ENCODE measurements at regions not wholly inside any gene's neighbourhood (a gene's known extent, or its start where the extent isn't known, plus 50 kb on each side); places are given as distances from the start of the nearest gene placed in this dataset.

DNA sequence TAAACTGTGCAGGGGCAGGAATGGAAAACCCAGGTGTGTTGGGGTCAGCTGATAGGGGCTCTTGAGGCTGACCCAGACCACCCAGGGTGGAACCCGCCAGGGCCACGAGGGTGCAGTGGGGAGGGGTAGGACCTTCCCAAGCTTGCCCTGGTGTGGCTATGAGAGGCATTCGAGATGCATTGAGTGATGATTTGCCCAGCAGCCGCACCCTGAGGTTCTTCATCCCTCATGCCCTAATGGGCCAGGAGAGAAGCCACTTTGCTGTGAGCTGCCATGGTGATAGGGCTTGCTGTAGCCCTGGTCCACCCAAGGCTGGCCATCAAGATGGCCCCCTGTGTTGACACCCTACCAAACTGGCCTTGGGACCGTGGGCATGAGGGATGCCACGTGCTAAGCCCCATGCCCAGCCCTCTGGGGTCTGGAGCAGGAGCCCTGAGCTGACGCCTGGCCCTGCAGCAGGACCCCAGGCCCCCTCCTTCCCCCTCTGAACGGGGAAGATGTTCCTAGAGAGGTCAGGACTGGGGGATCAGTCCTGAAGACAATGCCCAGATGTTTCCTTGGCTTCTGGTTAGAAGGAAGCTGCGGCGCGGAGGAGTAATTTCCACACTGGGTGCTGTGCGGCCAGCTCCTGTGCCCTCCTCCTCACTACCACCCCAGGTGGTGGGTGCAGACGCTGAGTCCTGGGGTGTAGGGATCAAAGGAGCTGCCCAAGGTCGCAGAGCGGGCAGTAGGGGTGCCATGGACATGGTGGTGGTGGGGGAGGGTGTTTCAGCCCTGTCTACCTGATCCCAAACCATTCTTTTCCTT is 122.5 kb upstream of the HDAC4 start:
- ChIA-PET CTCF (interaction anchor here (0.5 to 0.7 kb wide), 2 partner anchors 47 to 815 kb away, joined by 3 read pairs; no protein-coding TSS in a partner anchor), POLR2A (no interaction called here)
- Histone ChIP-seq H3K27ac (ENCODE audit: extremely low read depth, low read depth, low read length) (no peak overlapping the region; the same call in 1 of the 2 replicates), H3K4me1 (ENCODE audit: control insufficient read depth, insufficient read depth, low read length) (peaks cover 7% of the 10 kb centered on the region; the same call in 1 of the 2 replicates), H3K9me3 (ENCODE audit: control insufficient read depth, insufficient read depth, low read depth, low read length) (no peaks in the 10 kb centered on the region), H3K36me3 (ENCODE audit: control insufficient read depth in 2 of 2, insufficient read depth in 1 of 2, low read length in 2 of 2) (no peaks in the 10 kb centered on the region), H3K4me3 (ENCODE audit: low read depth, low read length) (no peak overlapping the region)
- TF ChIP-seq ZNF830 (tag by site-specific recombination; IDR thresholded peaks at IDR 0.05; ENCODE audit: low read depth) (no peak), ZIC2 (tag by site-specific recombination; IDR thresholded peaks at IDR 0.05) (peak; percentile 15; the same call in 1 of the 2 replicates)

DNA sequence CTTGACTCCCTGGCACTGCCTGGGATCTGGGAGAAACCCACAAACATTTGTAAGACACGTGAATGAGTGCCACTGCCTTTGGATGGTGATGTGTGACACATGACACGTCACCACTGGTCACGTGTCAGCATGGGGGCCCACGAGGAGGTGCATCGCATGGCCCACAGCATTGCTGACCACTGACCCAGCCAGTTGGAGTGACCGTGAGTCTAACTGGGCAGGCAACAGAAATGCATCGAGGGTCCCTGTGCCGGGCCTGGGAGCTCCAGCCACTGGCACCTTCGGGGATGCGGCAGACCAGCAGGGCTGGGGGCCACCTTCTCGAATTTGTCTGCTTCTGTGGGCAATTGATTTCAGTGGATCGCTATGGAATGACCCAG is 121.9 kb upstream of the HDAC4 start:
- CTCF ChIA-PET, result no interaction called here
- no peaks in the 10 kb centered on the region for H3K36me3 ChIP-seq (ENCODE audit: control insufficient read depth in 2 of 2, insufficient read depth in 1 of 2, low read length in 2 of 2)
- POLR2A ChIA-PET, result no interaction called here
- no peak for TF ChIP-seq KLF1 (tag by site-specific recombination; IDR thresholded peaks at IDR 0.05)
- TF ChIP-seq, protein P1, sequence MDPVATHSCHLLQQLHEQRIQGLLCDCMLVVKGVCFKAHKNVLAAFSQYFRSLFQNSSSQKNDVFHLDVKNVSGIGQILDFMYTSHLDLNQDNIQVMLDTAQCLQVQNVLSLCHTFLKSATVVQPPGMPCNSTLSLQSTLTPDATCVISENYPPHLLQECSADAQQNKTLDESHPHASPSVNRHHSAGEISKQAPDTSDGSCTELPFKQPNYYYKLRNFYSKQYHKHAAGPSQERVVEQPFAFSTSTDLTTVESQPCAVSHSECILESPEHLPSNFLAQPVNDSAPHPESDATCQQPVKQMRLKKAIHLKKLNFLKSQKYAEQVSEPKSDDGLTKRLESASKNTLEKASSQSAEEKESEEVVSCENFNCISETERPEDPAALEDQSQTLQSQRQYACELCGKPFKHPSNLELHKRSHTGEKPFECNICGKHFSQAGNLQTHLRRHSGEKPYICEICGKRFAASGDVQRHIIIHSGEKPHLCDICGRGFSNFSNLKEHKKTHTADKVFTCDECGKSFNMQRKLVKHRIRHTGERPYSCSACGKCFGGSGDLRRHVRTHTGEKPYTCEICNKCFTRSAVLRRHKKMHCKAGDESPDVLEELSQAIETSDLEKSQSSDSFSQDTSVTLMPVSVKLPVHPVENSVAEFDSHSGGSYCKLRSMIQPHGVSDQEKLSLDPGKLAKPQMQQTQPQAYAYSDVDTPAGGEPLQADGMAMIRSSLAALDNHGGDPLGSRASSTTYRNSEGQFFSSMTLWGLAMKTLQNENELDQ (tag by site-specific recombination; IDR thresholded peaks at IDR 0.05; ENCODE audit: low read depth), result no peak
- no peak for TF ChIP-seq ZNF768 (tag by site-specific recombination; IDR thresholded peaks at IDR 0.05)
- no peak for TF ChIP-seq ZNF701 (tag by site-specific recombination; IDR thresholded peaks at IDR 0.05)
- no peak for TF ChIP-seq ZNF335 (tag by site-specific recombination; conservative IDR thresholded peaks at IDR 0.05)
- TF ChIP-seq, protein P2, sequence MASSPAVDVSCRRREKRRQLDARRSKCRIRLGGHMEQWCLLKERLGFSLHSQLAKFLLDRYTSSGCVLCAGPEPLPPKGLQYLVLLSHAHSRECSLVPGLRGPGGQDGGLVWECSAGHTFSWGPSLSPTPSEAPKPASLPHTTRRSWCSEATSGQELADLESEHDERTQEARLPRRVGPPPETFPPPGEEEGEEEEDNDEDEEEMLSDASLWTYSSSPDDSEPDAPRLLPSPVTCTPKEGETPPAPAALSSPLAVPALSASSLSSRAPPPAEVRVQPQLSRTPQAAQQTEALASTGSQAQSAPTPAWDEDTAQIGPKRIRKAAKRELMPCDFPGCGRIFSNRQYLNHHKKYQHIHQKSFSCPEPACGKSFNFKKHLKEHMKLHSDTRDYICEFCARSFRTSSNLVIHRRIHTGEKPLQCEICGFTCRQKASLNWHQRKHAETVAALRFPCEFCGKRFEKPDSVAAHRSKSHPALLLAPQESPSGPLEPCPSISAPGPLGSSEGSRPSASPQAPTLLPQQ (tag by site-specific recombination; IDR thresholded peaks at IDR 0.05), result no peak
- TF ChIP-seq, protein P3, sequence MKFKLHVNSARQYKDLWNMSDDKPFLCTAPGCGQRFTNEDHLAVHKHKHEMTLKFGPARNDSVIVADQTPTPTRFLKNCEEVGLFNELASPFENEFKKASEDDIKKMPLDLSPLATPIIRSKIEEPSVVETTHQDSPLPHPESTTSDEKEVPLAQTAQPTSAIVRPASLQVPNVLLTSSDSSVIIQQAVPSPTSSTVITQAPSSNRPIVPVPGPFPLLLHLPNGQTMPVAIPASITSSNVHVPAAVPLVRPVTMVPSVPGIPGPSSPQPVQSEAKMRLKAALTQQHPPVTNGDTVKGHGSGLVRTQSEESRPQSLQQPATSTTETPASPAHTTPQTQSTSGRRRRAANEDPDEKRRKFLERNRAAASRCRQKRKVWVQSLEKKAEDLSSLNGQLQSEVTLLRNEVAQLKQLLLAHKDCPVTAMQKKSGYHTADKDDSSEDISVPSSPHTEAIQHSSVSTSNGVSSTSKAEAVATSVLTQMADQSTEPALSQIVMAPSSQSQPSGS (tag by site-specific recombination; IDR thresholded peaks at IDR 0.05; ENCODE audit: low read depth), result no peak
- TF ChIP-seq EGR2 (tag by site-specific recombination; IDR thresholded peaks at IDR 0.05; ENCODE audit: low read depth), result no peak
- TF ChIP-seq ZNF266 (tag by site-specific recombination; IDR thresholded peaks at IDR 0.05; ENCODE audit: low read depth), result no peak
- no peak for TF ChIP-seq ZNF292 (tag by site-specific recombination; IDR thresholded peaks at IDR 0.05; ENCODE audit: borderline replicate concordance, low read depth)
- TF ChIP-seq ZNF426 (tag by site-specific recombination; IDR thresholded peaks at IDR 0.05), result no peak
- H3K9me3 ChIP-seq (ENCODE audit: control insufficient read depth, insufficient read depth, low read depth, low read length), result no peaks in the 10 kb centered on the region
- no peak overlapping the region for H3K4me3 ChIP-seq (ENCODE audit: low read depth, low read length)
- no peak overlapping the region for H3K27ac ChIP-seq (ENCODE audit: extremely low read depth, low read depth, low read length)
- peaks cover 7% of the 10 kb centered on the region; the same call in 1 of the 2 replicates for H3K4me1 ChIP-seq (ENCODE audit: control insufficient read depth, insufficient read depth, low read length)

DNA sequence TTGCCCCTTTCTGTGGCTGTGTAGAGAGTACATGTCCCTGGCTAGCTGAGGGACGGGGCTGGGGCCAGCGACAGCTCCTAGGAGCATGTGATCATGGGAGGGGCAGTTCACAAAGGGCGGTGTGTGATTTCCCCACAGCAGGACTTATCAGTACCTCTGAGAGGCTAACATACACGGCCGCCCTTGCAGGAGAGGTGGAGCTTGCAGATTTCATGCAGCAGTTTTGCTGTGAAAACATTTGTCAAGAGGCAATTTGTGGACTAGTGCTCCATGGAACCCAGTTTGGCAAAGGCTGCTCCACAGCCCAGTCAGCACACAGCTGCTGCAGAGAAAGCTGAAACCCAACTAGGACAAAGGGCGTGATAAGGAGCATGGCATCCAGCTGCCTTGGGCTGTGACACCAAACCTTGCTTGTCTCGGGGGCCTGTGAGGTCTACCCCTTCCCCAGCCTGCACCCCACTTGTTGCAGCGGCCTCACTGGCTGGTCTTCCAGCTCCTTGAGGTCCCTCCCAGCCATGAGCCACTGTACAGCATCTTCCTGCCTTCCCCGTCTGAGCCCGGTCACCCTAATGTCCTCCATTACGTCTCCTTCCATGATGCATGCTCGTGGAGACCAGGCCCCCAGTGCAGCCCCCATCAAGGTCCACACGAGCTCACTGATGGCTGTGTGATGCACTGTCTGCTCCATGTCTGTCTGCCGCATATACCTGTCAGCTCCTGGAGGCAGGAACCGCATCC is 121.4 kb upstream of the HDAC4 start:
- TF ChIP-seq ZNF626 (tag by site-specific recombination; IDR thresholded peaks at IDR 0.05) (no peak), SCRT2 (tag by site-specific recombination; IDR thresholded peaks at IDR 0.05) (peak; percentile 66)
- H3K4me1 ChIP-seq (ENCODE audit: control insufficient read depth, insufficient read depth, low read length), result peaks cover 7% of the 10 kb centered on the region; the same call in 1 of the 2 replicates
- H3K9me3 ChIP-seq (ENCODE audit: control insufficient read depth, insufficient read depth, low read depth, low read length), result no peaks in the 10 kb centered on the region
- no peak overlapping the region for H3K4me3 ChIP-seq (ENCODE audit: low read depth, low read length)
- no peak overlapping the region for H3K27ac ChIP-seq (ENCODE audit: extremely low read depth, low read depth, low read length)
- H3K36me3 ChIP-seq (ENCODE audit: control insufficient read depth in 2 of 2, insufficient read depth in 1 of 2, low read length in 2 of 2), result no peaks in the 10 kb centered on the region
- CTCF ChIA-PET, result interaction anchor here (0.6 kb wide), 1 partner anchor 18 kb away, joined by 3 read pairs; no protein-coding TSS in a partner anchor
- POLR2A ChIA-PET, result no interaction called here

Data from HEK293 (cell line).